Karpas-422 (cell line): ENCODE measurements at regions not wholly inside any gene's neighbourhood (a gene's known extent, or its start where the extent isn't known, plus 50 kb on each side); places are given as distances from the start of the nearest gene placed in this dataset.

Source experiments
- DNase-seq: peaks from one replicate; pipeline ENCODE4 v3.0.0-alpha.2; 2015
- H2AFZ ChIP-seq: fragments of 200-600 bp; sonication (generic); 2 replicates; pipeline ENCODE4 v1.6.1; 2014; ENCODE audit warnings: antibody characterized with exemption, low read length, mixed read lengths
- H3K27ac ChIP-seq: fragments of 200-600 bp; sonication (generic); 2 replicates; pipeline ENCODE4 v1.5.1; 2014; ENCODE audit warnings: mild to moderate bottlenecking, low read length, moderate library complexity
- H3K27me3 ChIP-seq: fragments of 200-600 bp; sonication (generic); 2 replicates; pipeline ENCODE4 v1.6.1; 2014; ENCODE audit warnings: low read length, mixed read lengths
- H3K36me3 ChIP-seq: fragments of 200-600 bp; sonication (generic); 2 replicates; pipeline ENCODE4 v1.6.1; 2014; ENCODE audit warnings: low read length, mixed read lengths; ENCODE audit not compliant: insufficient read depth
- H3K4me1 ChIP-seq: fragments of 200-600 bp; sonication (generic); 2 replicates; pipeline ENCODE4 v1.6.1; 2014; ENCODE audit warnings: mild to moderate bottlenecking, low read length, mixed read lengths
- H3K4me2 ChIP-seq: fragments of 200-600 bp; sonication (generic); 2 replicates; pipeline ENCODE4 v1.6.1; 2014; ENCODE audit warnings: low read length, low read depth, mild to moderate bottlenecking; ENCODE audit not compliant: poor library complexity, severe bottlenecking
- H3K4me3 ChIP-seq: fragments of 200-600 bp; sonication (generic); 2 replicates; pipeline ENCODE4 v1.5.1; 2014; ENCODE audit warnings: mild to moderate bottlenecking, antibody characterized with exemption, low read length, mixed read lengths
- H3K79me2 ChIP-seq: fragments of 200-600 bp; sonication (generic); 2 replicates; pipeline ENCODE4 v1.6.1; 2014; ENCODE audit warnings: mild to moderate bottlenecking, low read length, mixed read lengths
- H3K9ac ChIP-seq: fragments of 200-600 bp; sonication (generic); 2 replicates; pipeline ENCODE4 v1.6.0; 2014; ENCODE audit warnings: low read length
- H3K9me2 ChIP-seq: fragments of 200-600 bp; sonication (generic), shearing (Covaris generic); replicated peaks from 2 replicates; pipeline ENCODE4 v1.6.0; 2014; ENCODE audit warnings: mild to moderate bottlenecking, low read length, moderate library complexity; ENCODE audit not compliant: insufficient read depth
- H3K9me3 ChIP-seq: fragments of 300-700, 200-600 bp; sonication (generic); 2 replicates; pipeline ENCODE4 v1.6.1; 2014; ENCODE audit warnings: low read length, mixed read lengths
- H4K20me1 ChIP-seq: fragments of 200-600 bp; sonication (generic); 2 replicates; pipeline ENCODE4 v1.6.1; 2014; ENCODE audit warnings: mild to moderate bottlenecking, antibody characterized with exemption, low read length, low read depth; ENCODE audit not compliant: insufficient read depth

DNA sequence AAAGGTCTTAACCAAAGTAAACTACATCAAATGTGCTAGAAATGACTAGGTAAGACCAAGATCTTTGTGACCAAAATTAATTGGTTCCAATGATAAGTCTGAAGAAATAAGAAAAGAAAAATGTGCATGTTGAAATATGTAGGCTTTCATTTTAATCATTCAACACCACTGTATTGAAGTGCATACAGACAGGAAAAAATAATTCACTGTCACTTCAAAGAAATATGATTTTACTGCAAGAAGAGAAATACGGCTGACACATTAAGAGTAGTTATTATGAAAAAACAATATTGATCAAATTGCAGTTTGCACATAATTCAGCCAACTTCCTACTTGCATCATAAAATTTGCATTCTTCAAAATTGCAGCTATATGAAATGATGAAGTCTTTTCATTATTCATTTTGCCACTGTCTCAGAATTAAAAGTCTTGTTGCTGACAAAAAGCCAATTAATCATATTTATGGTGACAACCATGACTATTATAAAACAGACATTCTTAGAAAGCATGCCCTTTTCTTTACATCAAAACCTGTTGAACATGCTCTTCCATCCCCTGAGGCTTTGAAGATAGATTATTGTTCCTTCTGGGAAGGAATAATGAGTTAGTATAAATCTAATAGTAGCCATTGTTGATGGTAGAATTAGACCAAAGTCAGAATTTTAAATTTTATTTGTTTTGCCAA is 405.9 kb upstream of the MAD2L1 start:
- DNase-seq: no peak
- H3K27ac ChIP-seq: no peak overlapping the region
- no peaks in the 10 kb centered on the region for H3K79me2 ChIP-seq
- H3K9me3 ChIP-seq: no peaks in the 10 kb centered on the region
- no peaks in the 10 kb centered on the region for H4K20me1 ChIP-seq
- H3K36me3 ChIP-seq: no peaks in the 10 kb centered on the region
- H3K4me1 ChIP-seq: no peaks in the 10 kb centered on the region
- no peak overlapping the region for H3K4me2 ChIP-seq
- H3K9ac ChIP-seq: no peak overlapping the region
- no peaks in the 10 kb centered on the region for H3K9me2 ChIP-seq
- no peaks in the 10 kb centered on the region for H3K27me3 ChIP-seq
- H3K4me3 ChIP-seq: no peak overlapping the region
- no peak overlapping the region for H2AFZ ChIP-seq

DNA sequence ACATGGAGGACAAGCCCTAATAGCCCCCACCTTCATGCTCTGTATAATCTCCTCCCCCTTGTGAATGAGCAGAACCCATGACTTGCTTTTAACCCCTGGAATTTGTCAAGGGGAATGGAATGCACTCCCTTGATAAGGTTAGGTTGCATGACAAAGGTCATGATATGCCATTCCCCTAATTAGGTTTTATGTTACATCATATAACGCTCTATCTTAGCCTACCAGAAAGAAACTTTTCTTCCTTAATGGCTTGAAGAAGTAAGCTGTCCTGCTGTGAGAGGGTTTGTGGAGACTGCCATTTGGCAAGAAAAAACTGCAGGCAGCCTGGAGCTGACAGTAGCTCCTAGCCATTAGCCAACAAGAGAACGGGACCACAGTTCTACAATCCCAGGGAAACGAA is 399.8 kb upstream of the MAD2L1 start:
- Histone ChIP-seq H2AFZ (no peak overlapping the region), H3K36me3 (no peaks in the 10 kb centered on the region), H3K4me3 (no peak overlapping the region), H3K9ac (no peak overlapping the region), H3K9me2 (no peaks in the 10 kb centered on the region), H3K9me3 (no peaks in the 10 kb centered on the region), H3K27ac (no peak overlapping the region), H3K79me2 (no peaks in the 10 kb centered on the region), H4K20me1 (no peaks in the 10 kb centered on the region), H3K27me3 (no peaks in the 10 kb centered on the region), H3K4me2 (no peak overlapping the region), H3K4me1 (no peaks in the 10 kb centered on the region)
- no peak for DNase-seq

DNA sequence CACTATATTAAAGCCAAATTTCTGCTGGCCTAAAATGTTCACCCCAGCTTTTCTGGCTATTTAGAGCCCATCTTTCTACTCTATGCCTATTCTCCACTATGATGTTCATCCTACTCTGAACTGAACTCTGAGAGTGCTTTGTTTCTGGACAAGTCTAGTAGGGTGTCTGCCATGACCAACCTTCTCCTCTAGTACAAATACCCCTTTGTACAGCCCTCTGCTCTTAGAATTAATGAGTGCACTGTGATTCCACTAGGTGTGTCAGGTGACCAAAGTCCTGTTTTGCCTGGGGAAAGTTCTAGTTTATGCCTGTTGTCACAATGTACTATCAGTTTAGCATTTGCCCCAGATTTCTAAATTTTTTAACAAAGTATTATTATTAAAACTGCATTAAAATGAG is 388.1 kb upstream of the MAD2L1 start:
- Histone ChIP-seq H4K20me1 (no peaks in the 10 kb centered on the region), H3K36me3 (no peaks in the 10 kb centered on the region), H3K27ac (no peak overlapping the region), H3K9ac (no peak overlapping the region), H3K4me2 (no peak overlapping the region), H3K79me2 (no peaks in the 10 kb centered on the region), H3K4me1 (no peaks in the 10 kb centered on the region), H3K9me2 (no peaks in the 10 kb centered on the region), H3K27me3 (no peaks in the 10 kb centered on the region), H3K9me3 (no peaks in the 10 kb centered on the region), H3K4me3 (no peak overlapping the region), H2AFZ (no peak overlapping the region)
- DNase-seq: no peak

DNA sequence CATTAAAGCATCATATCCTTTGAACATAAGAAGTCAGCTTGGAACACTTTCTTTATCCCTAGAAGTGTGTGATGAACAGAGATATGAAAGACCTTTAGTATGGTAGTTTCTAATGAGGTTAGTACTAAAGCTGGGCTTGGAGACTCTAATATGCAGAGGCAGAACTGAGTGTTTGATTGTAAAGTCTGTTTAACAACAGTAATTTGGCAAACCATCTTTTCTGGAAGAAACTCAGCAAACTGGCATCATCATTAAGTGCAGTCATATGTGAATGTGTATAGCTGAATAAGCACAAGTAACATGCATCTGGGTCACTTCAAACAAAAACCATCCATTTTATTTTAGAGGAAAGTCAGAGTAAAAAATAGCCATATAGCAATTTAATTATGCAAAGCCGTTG is 385.9 kb upstream of the MAD2L1 start:
- Histone ChIP-seq H3K36me3 (no peaks in the 10 kb centered on the region), H3K27ac (no peak overlapping the region), H3K9me3 (no peaks in the 10 kb centered on the region), H2AFZ (no peak overlapping the region), H4K20me1 (no peaks in the 10 kb centered on the region), H3K27me3 (no peaks in the 10 kb centered on the region), H3K9me2 (no peaks in the 10 kb centered on the region), H3K4me1 (no peaks in the 10 kb centered on the region), H3K79me2 (no peaks in the 10 kb centered on the region), H3K4me3 (no peak overlapping the region), H3K9ac (no peak overlapping the region), H3K4me2 (no peak overlapping the region)
- no peak for DNase-seq

DNA sequence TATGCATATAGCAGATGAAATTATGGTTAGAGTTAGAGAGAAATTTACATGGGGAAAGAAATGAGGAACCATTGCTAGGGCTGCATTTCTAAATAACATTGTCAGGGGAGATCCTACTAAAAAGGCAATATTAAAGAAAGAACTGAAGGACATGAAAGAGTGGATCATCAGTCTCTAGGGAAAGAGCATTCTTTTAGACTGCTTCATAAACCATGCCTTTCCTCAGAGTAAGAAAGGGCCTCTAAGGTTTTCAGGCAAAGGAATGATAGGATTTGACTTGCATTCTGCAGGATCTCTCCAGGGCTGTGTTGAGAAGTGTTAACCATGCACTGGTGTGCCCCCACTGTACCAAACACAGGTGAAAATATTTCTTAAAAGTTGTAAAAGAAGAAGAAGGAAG is 385.4 kb upstream of the MAD2L1 start:
- DNase-seq: no peak
- no peaks in the 10 kb centered on the region for H3K9me3 ChIP-seq
- no peak overlapping the region for H3K9ac ChIP-seq
- no peaks in the 10 kb centered on the region for H3K79me2 ChIP-seq
- H2AFZ ChIP-seq: no peak overlapping the region
- no peaks in the 10 kb centered on the region for H3K27me3 ChIP-seq
- H3K9me2 ChIP-seq: no peaks in the 10 kb centered on the region
- H3K36me3 ChIP-seq: no peaks in the 10 kb centered on the region
- no peak overlapping the region for H3K4me3 ChIP-seq
- H4K20me1 ChIP-seq: no peaks in the 10 kb centered on the region
- no peak overlapping the region for H3K4me2 ChIP-seq
- no peaks in the 10 kb centered on the region for H3K4me1 ChIP-seq
- no peak overlapping the region for H3K27ac ChIP-seq

DNA sequence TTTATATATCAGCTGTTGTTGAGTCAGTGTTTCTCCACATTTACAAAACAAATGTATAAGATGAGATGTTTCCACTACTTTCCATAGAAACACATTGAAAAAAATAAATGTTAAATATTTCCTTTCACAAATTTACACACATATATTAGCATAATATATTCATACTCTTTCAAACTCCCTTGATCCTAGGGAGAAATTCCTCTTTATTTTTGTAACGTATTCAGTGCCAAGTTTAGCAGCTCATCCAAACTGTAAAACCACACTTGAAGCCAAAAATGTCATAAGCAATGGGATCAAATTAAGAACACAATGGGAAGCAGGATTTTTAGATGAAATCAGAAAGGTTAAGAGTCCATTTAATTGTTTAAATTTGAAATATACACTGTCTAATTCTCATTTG is 381.1 kb upstream of the MAD2L1 start:
- H4K20me1 ChIP-seq: no peaks in the 10 kb centered on the region
- H3K79me2 ChIP-seq: no peaks in the 10 kb centered on the region
- H3K4me2 ChIP-seq: no peak overlapping the region
- H3K4me3 ChIP-seq: no peak overlapping the region
- no peaks in the 10 kb centered on the region for H3K4me1 ChIP-seq
- H3K27ac ChIP-seq: no peak overlapping the region
- no peaks in the 10 kb centered on the region for H3K36me3 ChIP-seq
- DNase-seq: no peak
- H3K9me3 ChIP-seq: no peaks in the 10 kb centered on the region
- no peaks in the 10 kb centered on the region for H3K27me3 ChIP-seq
- H3K9me2 ChIP-seq: no peaks in the 10 kb centered on the region
- H3K9ac ChIP-seq: no peak overlapping the region
- no peak overlapping the region for H2AFZ ChIP-seq

DNA sequence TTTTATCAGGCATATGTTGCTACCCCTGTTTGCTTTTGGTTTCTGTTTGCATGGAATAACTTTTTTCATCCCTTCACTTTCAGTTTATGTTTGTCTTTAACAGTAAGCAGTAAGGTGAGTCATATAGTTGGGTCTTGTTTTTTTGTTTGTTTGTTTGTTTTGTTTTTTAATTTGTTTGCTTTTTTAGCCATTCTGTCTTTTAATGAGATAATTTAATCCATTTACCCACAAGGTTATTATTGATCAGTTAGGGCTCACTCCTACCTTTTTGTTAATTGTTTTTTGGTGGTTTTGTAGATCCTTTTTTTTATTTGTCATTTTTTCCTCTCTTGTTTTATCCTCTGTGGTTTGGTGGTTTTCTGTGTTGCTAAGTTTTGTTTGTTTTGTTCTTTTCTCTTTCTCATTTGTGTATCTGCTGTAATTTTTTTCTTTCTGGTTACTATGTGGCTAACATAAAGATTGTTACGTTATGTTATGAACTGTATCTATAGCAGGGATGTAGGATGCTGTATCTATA is 379.5 kb upstream of the MAD2L1 start:
- H3K4me1 ChIP-seq: no peaks in the 10 kb centered on the region
- no peaks in the 10 kb centered on the region for H3K36me3 ChIP-seq
- H3K4me2 ChIP-seq: no peak overlapping the region
- H3K9me2 ChIP-seq: no peaks in the 10 kb centered on the region
- no peaks in the 10 kb centered on the region for H3K9me3 ChIP-seq
- H3K4me3 ChIP-seq: no peak overlapping the region
- no peak overlapping the region for H3K9ac ChIP-seq
- no peaks in the 10 kb centered on the region for H4K20me1 ChIP-seq
- DNase-seq: no peak
- no peaks in the 10 kb centered on the region for H3K27me3 ChIP-seq
- H3K79me2 ChIP-seq: no peaks in the 10 kb centered on the region
- H2AFZ ChIP-seq: no peak overlapping the region
- H3K27ac ChIP-seq: no peak overlapping the region

DNA sequence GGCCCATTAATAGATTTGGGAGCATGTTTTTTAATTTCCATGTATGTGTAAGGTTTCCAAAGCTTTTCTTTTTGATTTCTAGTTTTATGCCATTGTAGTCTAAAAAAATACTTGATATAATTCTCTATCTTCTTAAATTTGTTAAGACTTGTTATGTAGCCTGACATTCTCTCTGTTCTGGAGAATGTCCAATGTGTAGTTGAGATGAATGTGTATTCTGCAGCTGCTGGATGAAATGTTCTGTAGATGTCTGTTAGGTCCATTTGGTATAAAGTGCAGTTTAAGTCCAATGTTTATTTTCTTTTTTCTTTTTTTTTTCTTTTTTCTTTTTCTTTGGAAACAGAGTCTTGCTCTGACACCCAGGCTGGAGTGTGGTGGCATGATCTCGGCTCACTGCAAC is 378.5 kb upstream of the MAD2L1 start:
- H3K4me3 ChIP-seq: no peak overlapping the region
- H3K4me1 ChIP-seq: no peaks in the 10 kb centered on the region; the same call in 1 of the 2 replicates
- H3K9me3 ChIP-seq: no peaks in the 10 kb centered on the region
- H3K4me2 ChIP-seq: no peak overlapping the region
- no peak overlapping the region for H3K9ac ChIP-seq
- no peaks in the 10 kb centered on the region for H3K79me2 ChIP-seq
- H4K20me1 ChIP-seq: no peaks in the 10 kb centered on the region
- H3K36me3 ChIP-seq: no peaks in the 10 kb centered on the region
- H3K9me2 ChIP-seq: no peaks in the 10 kb centered on the region
- no peak overlapping the region for H2AFZ ChIP-seq
- DNase-seq: no peak
- H3K27ac ChIP-seq: no peak overlapping the region
- H3K27me3 ChIP-seq: no peaks in the 10 kb centered on the region
